ENCODE measurements at regions not wholly inside any gene's neighbourhood (a gene's known extent, or its start where the extent isn't known, plus 50 kb on each side); places are given as distances from the start of the nearest gene placed in this dataset.

- TF ChIP-seq, protein P1, sequence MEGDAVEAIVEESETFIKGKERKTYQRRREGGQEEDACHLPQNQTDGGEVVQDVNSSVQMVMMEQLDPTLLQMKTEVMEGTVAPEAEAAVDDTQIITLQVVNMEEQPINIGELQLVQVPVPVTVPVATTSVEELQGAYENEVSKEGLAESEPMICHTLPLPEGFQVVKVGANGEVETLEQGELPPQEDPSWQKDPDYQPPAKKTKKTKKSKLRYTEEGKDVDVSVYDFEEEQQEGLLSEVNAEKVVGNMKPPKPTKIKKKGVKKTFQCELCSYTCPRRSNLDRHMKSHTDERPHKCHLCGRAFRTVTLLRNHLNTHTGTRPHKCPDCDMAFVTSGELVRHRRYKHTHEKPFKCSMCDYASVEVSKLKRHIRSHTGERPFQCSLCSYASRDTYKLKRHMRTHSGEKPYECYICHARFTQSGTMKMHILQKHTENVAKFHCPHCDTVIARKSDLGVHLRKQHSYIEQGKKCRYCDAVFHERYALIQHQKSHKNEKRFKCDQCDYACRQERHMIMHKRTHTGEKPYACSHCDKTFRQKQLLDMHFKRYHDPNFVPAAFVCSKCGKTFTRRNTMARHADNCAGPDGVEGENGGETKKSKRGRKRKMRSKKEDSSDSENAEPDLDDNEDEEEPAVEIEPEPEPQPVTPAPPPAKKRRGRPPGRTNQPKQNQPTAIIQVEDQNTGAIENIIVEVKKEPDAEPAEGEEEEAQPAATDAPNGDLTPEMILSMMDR (IDR thresholded peaks at IDR 0.05; ENCODE audit: unreplicated experiment): no peak
- no peak for DNase-seq (ENCODE audit: unreplicated experiment)
- no peaks in the 10 kb centered on the region for H3K36me3 Mint-ChIP-seq (ENCODE audit: insufficient read depth, unreplicated experiment)
- BruUV-seq (replicated peaks): no TSS peak
- POLR2A ChIA-PET: interaction anchor here (0.7 kb wide), 2 partner anchors 20 to 139 kb away, joined by 3 read pairs; no protein-coding TSS in a partner anchor
- no peaks in the 10 kb centered on the region for H3K4me1 Mint-ChIP-seq (ENCODE audit: insufficient read depth, unreplicated experiment)
- CTCF ChIA-PET: interaction anchor here (0.6 to 0.8 kb wide), 3 partner anchors 216 to 556 kb away, joined by 3 to 6 read pairs (median 4); no protein-coding TSS in a partner anchor
- no peak overlapping the region for H3K4me3 Mint-ChIP-seq (ENCODE audit: unreplicated experiment)
- no peaks in the 10 kb centered on the region for H3K27me3 Mint-ChIP-seq (ENCODE audit: insufficient read depth, unreplicated experiment)
- intact Hi-C loops (cut with micrococcal nuclease): no loop called here
- peaks cover 9% of the 10 kb centered on the region for H3K9me3 Mint-ChIP-seq (ENCODE audit: unreplicated experiment)
- no peak overlapping the region for H3K27ac Mint-ChIP-seq (ENCODE audit: low read depth, unreplicated experiment)
Observed at GRCh38 chr11:105328061-105328460, 188.5 kb upstream of the CARD18 start.

DNA sequence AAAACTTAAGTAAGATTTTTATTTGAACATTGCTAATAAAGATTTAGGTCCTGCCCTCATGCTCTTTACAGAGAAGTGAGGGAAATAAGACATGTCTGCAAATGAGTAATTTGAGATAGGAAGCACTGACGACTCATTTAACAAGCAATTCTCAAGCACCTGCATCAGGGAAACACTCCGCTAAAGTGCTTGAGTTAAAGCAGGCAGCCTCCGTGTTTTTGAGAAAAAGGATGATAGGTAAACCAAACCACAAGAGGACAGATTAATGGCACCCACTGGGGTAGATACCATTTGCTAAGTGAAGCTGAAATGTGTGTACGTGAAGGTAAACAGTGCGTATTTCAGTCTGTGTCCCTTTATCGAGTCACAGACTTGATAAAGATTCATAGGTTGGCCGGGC lies 184.6 kb upstream of the CARD18 start:
- Mint-ChIP-seq H3K27me3 (ENCODE audit: insufficient read depth, unreplicated experiment) (no peaks in the 10 kb centered on the region), H3K27ac (ENCODE audit: low read depth, unreplicated experiment) (no peak overlapping the region), H3K4me1 (ENCODE audit: insufficient read depth, unreplicated experiment) (no peaks in the 10 kb centered on the region), H3K9me3 (ENCODE audit: unreplicated experiment) (no peaks in the 10 kb centered on the region), H3K36me3 (ENCODE audit: insufficient read depth, unreplicated experiment) (no peaks in the 10 kb centered on the region), H3K4me3 (ENCODE audit: unreplicated experiment) (no peak overlapping the region)
- POLR2A ChIA-PET: no interaction called here
- TF ChIP-seq, protein P1 (IDR thresholded peaks at IDR 0.05; ENCODE audit: unreplicated experiment): no peak
- CTCF ChIA-PET: no interaction called here
- intact Hi-C loops (cut with micrococcal nuclease): no loop called here
- no peak for DNase-seq (ENCODE audit: unreplicated experiment)
- no TSS peak for BruUV-seq (replicated peaks)

DNA sequence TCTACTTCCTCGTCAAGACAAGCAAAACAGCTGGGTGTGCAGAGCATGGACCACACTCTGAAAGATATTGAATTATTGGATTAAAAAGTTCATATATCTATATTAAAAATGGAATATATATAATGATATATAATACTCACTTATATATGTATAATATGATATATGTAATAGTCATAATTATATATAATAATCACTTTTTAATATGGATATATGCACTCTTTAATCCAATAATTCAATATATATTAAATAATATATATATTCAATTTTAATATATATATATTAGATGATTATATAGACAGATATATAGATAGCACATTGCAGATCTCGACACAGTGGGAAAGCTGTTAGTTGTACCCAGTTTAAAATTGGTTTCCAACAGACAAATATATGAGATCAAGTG lies 182.1 kb upstream of the CARD18 start:
- no peak for DNase-seq (ENCODE audit: unreplicated experiment)
- CTCF ChIA-PET: no interaction called here
- no peaks in the 10 kb centered on the region for H3K27me3 Mint-ChIP-seq (ENCODE audit: insufficient read depth, unreplicated experiment)
- H3K9me3 Mint-ChIP-seq (ENCODE audit: unreplicated experiment): no peaks in the 10 kb centered on the region
- no peaks in the 10 kb centered on the region for H3K36me3 Mint-ChIP-seq (ENCODE audit: insufficient read depth, unreplicated experiment)
- H3K4me3 Mint-ChIP-seq (ENCODE audit: unreplicated experiment): no peak overlapping the region
- intact Hi-C loops (cut with micrococcal nuclease): no loop called here
- TF ChIP-seq, protein P1 (IDR thresholded peaks at IDR 0.05; ENCODE audit: unreplicated experiment): no peak
- BruUV-seq (replicated peaks): no TSS peak
- no peak overlapping the region for H3K27ac Mint-ChIP-seq (ENCODE audit: low read depth, unreplicated experiment)
- POLR2A ChIA-PET: no interaction called here
- no peaks in the 10 kb centered on the region for H3K4me1 Mint-ChIP-seq (ENCODE audit: insufficient read depth, unreplicated experiment)

DNA sequence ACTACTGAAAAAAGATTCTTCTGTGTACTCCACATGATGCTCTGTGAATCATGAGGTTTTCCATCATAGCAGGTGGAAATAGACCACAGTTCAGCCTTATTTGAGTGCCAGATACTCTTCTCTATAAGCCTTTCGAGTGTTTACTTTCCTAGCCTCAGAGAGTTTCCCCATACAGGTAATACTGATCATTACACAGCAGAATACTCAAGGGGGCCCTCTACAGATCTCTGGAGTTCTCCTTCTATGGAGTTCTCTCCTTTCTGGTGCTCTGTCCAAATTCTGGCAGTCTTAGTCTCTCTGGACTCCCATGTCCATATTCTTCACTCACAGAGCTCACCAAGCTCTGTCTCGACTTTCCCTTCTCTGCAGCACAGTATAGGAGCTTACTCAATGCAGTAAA lies 175.7 kb upstream of the CARD18 start:
- TF ChIP-seq, protein P1 (IDR thresholded peaks at IDR 0.05; ENCODE audit: unreplicated experiment): no peak
- ChIA-PET POLR2A (interaction anchor here (0.9 kb wide), 1 partner anchor 11 kb away, joined by 3 read pairs; no protein-coding TSS in a partner anchor), CTCF (interaction anchor here (0.6 to 1.0 kb wide), 3 partner anchors 10 to 344 kb away, joined by 3 to 4 read pairs (median 4); no protein-coding TSS in a partner anchor)
- no peaks in the 10 kb centered on the region for H3K36me3 Mint-ChIP-seq (ENCODE audit: insufficient read depth, unreplicated experiment)
- no peaks in the 10 kb centered on the region for H3K4me1 Mint-ChIP-seq (ENCODE audit: insufficient read depth, unreplicated experiment)
- H3K27ac Mint-ChIP-seq (ENCODE audit: low read depth, unreplicated experiment): no peak overlapping the region
- H3K4me3 Mint-ChIP-seq (ENCODE audit: unreplicated experiment): no peak overlapping the region
- no peaks in the 10 kb centered on the region for H3K27me3 Mint-ChIP-seq (ENCODE audit: insufficient read depth, unreplicated experiment)
- no TSS peak for BruUV-seq (replicated peaks)
- peak; percentile 6 for DNase-seq (ENCODE audit: unreplicated experiment)
- no peaks in the 10 kb centered on the region for H3K9me3 Mint-ChIP-seq (ENCODE audit: unreplicated experiment)
- intact Hi-C loops (cut with micrococcal nuclease): no loop called here
